ENCODE measurements at regions not wholly inside any gene's neighbourhood (a gene's known extent, or its start where the extent isn't known, plus 50 kb on each side); places are given as distances from the start of the nearest gene placed in this dataset.

DNA sequence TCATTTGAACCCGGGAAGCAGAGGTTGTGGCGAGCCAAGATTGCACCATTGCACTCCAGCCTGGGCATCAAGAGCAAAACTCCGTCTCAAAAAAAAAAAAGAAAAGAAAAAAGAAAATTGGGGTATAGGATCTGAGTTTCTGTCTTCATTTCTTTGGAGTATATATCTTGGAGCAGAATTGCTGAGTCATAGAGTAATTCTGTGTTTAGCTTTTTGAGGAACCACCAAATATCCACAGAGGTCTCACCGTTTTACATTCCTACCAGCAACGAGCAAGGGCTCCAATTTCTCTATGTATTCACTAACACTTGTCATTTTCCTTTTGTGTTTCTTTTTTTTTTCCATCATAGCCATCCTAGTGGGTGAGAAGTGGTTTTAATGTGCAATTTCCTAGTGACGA is 87.6 kb upstream of the TEX51 start:
- H3K9me3 Mint-ChIP-seq (ENCODE audit: low read depth): peaks cover 6% of the 10 kb centered on the region
- TF ChIP-seq, protein P1, sequence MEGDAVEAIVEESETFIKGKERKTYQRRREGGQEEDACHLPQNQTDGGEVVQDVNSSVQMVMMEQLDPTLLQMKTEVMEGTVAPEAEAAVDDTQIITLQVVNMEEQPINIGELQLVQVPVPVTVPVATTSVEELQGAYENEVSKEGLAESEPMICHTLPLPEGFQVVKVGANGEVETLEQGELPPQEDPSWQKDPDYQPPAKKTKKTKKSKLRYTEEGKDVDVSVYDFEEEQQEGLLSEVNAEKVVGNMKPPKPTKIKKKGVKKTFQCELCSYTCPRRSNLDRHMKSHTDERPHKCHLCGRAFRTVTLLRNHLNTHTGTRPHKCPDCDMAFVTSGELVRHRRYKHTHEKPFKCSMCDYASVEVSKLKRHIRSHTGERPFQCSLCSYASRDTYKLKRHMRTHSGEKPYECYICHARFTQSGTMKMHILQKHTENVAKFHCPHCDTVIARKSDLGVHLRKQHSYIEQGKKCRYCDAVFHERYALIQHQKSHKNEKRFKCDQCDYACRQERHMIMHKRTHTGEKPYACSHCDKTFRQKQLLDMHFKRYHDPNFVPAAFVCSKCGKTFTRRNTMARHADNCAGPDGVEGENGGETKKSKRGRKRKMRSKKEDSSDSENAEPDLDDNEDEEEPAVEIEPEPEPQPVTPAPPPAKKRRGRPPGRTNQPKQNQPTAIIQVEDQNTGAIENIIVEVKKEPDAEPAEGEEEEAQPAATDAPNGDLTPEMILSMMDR (IDR thresholded peaks at IDR 0.05; ENCODE audit: unreplicated experiment): no peak
- no peak overlapping the region for H3K27ac Mint-ChIP-seq
- H3K27me3 Mint-ChIP-seq: peaks cover 3% of the 10 kb centered on the region
- H3K4me1 Mint-ChIP-seq (ENCODE audit: low read depth): peaks cover 9% of the 10 kb centered on the region
- no peak for DNase-seq (ENCODE audit: low spot score, unreplicated experiment)
- no peak overlapping the region for H3K4me3 Mint-ChIP-seq (ENCODE audit: low read depth)
- H3K36me3 Mint-ChIP-seq (ENCODE audit: insufficient read depth): no peaks in the 10 kb centered on the region

DNA sequence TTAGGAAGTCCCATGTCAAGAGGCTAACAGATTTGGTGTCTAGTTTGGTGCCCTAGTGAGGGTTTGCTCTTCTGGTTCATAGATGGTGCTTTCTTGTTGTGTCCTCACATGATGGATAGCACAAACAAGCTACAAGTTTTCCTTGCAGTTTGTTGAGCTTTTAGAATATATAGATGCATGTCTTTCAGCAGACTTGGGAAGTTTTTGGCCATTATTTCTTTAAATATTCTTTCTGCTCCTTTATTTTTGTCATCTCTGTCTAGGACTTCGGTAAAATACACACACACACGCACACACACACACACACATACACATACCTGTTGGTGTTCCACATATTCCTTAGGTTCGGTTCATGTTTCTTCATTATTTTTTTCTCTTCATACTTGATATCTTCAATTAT is 81.5 kb upstream of the TEX51 start:
- Mint-ChIP-seq H3K4me3 (ENCODE audit: low read depth) (no peak overlapping the region), H3K27ac (no peak overlapping the region), H3K9me3 (ENCODE audit: low read depth) (peaks cover 15% of the 10 kb centered on the region), H3K27me3 (no peaks in the 10 kb centered on the region), H3K4me1 (ENCODE audit: low read depth) (no peaks in the 10 kb centered on the region), H3K36me3 (ENCODE audit: insufficient read depth) (no peaks in the 10 kb centered on the region)
- TF ChIP-seq, protein P1 (IDR thresholded peaks at IDR 0.05; ENCODE audit: unreplicated experiment): no peak
- no peak for DNase-seq (ENCODE audit: low spot score, unreplicated experiment)

DNA sequence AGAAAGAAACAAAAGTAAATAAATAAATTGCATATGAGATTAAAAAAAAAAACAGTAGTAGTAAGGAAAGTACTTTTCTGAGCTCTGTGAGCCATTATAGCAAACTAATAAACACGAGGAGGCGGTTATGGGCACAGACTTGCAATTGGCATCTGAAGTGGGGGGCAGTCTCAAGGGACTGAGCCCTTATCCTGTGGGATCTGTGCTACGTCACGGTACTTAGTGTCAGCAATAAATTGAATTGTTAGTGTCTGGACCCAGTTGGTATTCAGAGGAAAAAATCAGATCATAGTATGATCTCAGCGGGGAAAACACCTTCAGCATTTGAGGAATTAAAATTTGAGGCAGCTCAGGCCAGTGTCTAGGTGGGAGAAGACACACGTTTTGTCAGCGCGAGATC is 76.6 kb upstream of the TEX51 start:
- H3K27me3 Mint-ChIP-seq: peaks cover 3% of the 10 kb centered on the region
- peaks cover 9% of the 10 kb centered on the region for H3K9me3 Mint-ChIP-seq (ENCODE audit: low read depth)
- DNase-seq (ENCODE audit: low spot score, unreplicated experiment): no peak
- H3K36me3 Mint-ChIP-seq (ENCODE audit: insufficient read depth): no peaks in the 10 kb centered on the region
- H3K27ac Mint-ChIP-seq: no peak overlapping the region
- TF ChIP-seq, protein P1 (IDR thresholded peaks at IDR 0.05; ENCODE audit: unreplicated experiment): no peak
- H3K4me1 Mint-ChIP-seq (ENCODE audit: low read depth): no peaks in the 10 kb centered on the region
- H3K4me3 Mint-ChIP-seq (ENCODE audit: low read depth): no peak overlapping the region

DNA sequence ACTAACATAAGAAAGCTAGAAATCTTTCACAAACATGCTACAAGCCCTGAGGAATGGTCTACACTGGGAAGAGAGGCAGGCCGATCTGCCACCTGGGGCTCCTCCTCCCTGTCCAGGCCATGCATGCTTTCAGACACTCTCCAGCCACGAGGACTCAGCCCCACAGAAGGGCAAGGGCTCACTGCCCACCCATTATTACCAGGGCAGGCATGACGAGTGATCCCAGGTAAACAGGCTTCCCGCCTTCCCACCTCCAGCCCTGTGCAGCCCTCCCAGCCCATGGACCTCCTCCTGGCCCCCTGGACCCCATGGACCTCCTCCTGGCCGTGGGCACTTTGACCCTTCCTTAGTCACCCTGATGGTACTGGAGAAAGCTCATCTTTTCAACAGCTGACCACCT is 75.8 kb upstream of the TEX51 start:
- DNase-seq (ENCODE audit: low spot score, unreplicated experiment): no peak
- H3K9me3 Mint-ChIP-seq (ENCODE audit: low read depth): peaks cover under 1% of the 10 kb centered on the region
- no peak overlapping the region for H3K4me3 Mint-ChIP-seq (ENCODE audit: low read depth)
- H3K4me1 Mint-ChIP-seq (ENCODE audit: low read depth): no peaks in the 10 kb centered on the region
- H3K27ac Mint-ChIP-seq: no peak overlapping the region
- TF ChIP-seq, protein P1 (IDR thresholded peaks at IDR 0.05; ENCODE audit: unreplicated experiment): no peak
- no peaks in the 10 kb centered on the region for H3K36me3 Mint-ChIP-seq (ENCODE audit: insufficient read depth)
- peaks cover 3% of the 10 kb centered on the region for H3K27me3 Mint-ChIP-seq

DNA sequence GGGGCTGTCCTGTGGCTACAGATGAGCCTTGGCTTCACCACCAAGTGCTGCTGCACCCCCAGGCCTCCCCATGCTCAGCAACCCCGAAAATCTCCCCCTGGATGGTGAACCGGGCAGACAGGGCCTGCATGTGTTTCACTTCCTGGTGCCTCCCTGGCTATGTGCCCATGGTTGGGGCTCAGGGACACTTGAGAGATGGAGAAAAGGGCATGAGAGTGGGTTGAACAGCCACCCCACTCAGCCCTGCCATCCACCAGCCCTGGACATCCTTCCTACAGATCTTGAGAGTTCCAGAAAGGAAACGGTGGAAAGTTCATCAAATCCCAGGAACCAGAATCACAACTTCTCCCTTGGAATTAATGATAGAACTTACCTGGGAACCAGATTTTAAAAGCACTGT is 74.7 kb upstream of the TEX51 start:
- TF ChIP-seq, protein P1 (IDR thresholded peaks at IDR 0.05; ENCODE audit: unreplicated experiment): no peak
- no peaks in the 10 kb centered on the region for H3K36me3 Mint-ChIP-seq (ENCODE audit: insufficient read depth)
- no peak for DNase-seq (ENCODE audit: low spot score, unreplicated experiment)
- no peak overlapping the region for H3K4me3 Mint-ChIP-seq (ENCODE audit: low read depth)
- H3K9me3 Mint-ChIP-seq (ENCODE audit: low read depth): no peaks in the 10 kb centered on the region
- no peak overlapping the region for H3K27ac Mint-ChIP-seq
- no peaks in the 10 kb centered on the region for H3K4me1 Mint-ChIP-seq (ENCODE audit: low read depth)
- peaks cover 3% of the 10 kb centered on the region for H3K27me3 Mint-ChIP-seq

Data from progenitor cell of endocrine pancreas (in vitro differentiated cells).